Stimulated activated CD8-positive, alpha-beta memory T cell treated with anti-CD3 and anti-CD28 coated beads, Interleukin-15, amount 100 ng/mL, for 48 hours (primary cell): ENCODE measurements at regions not wholly inside any gene's neighbourhood (a gene's known extent, or its start where the extent isn't known, plus 50 kb on each side); places are given as distances from the start of the nearest gene placed in this dataset.
A peak's percentile ranks its signal among the peaks of the same experiment; 100 is the strongest.

Experiments used
- DNase-seq, 2 donors: peaks; one replicate each; pipeline ENCODE4 v3.0.0-alpha.2; 2020; ENCODE audit warnings: low read depth in 2 of 2

GRCh38 chr7:24199978-24200377 is 84.0 kb upstream of the NPY start:
- no peak for DNase-seq

GRCh38 chr7:24200407-24200966 is 83.5 kb upstream of the NPY start:
- no peak for DNase-seq

- no peak for DNase-seq
These were observed 82.8 kb upstream of the NPY start for GRCh38 chr7:24201226-24201625.

- DNase-seq, result no peak
These were observed 71.9 kb upstream of the NPY start for GRCh38 chr7:24212073-24212472.

GRCh38 chr7:24213311-24213710 is 70.7 kb upstream of the NPY start:
- DNase-seq, result no peak

- DNase-seq, result no peak
These were observed 69.3 kb upstream of the NPY start for GRCh38 chr7:24214670-24215069.

GRCh38 chr7:24216576-24217125 is 67.3 kb upstream of the NPY start:
- no peak for DNase-seq

GRCh38 chr7:24221500-24221899 is 62.5 kb upstream of the NPY start:
- no peak for DNase-seq

- no peak for DNase-seq
These were observed 56.9 kb upstream of the NPY start for GRCh38 chr7:24227068-24227467.

- DNase-seq, result peak in 1 of 2 donors; percentile 4
These were observed 56.2 kb upstream of the NPY start for GRCh38 chr7:24227603-24228359.

- no peak for DNase-seq
These were observed 54.3 kb upstream of the NPY start for GRCh38 chr7:24229481-24230226.

GRCh38 chr7:24231493-24231892 is 52.5 kb upstream of the NPY start:
- no peak for DNase-seq

- DNase-seq, result no peak
These were observed 50.6 kb upstream of the NPY start for GRCh38 chr7:24233386-24233785.
